ENCODE measurements at regions not wholly inside any gene's neighbourhood (a gene's known extent, or its start where the extent isn't known, plus 50 kb on each side); places are given as distances from the start of the nearest gene placed in this dataset.

- Histone ChIP-seq H3K4me3 (ENCODE audit: low read depth, low read length) (no peak overlapping the region), H3K36me3 (ENCODE audit: control insufficient read depth, insufficient read depth, low read length) (no peaks in the 10 kb centered on the region), H3K27me3 (ENCODE audit: control insufficient read depth, insufficient read depth, low read length) (peaks cover 2% of the 10 kb centered on the region)
- CTCF ChIA-PET: interaction anchor here (0.8 to 1.6 kb wide), 3 partner anchors 11 to 368 kb away, joined by 3 to 4 read pairs (median 3); no protein-coding TSS in a partner anchor
- TF ChIP-seq CTCF (IDR thresholded peaks at IDR 0.05; ENCODE audit: insufficient read depth, low read depth, low read length): no peak
- no peak for DNase-seq (ENCODE audit: low read depth)
- POLR2A ChIA-PET: no interaction called here
Measured at GRCh38 chr2:62432407-62432806, 73.6 kb downstream of the TMEM17 start.

GRCh38 chr2:62431512-62431911 lies 74.5 kb downstream of the TMEM17 start:
- DNase-seq (ENCODE audit: low read depth): no peak
- H3K27me3 ChIP-seq (ENCODE audit: control insufficient read depth, insufficient read depth, low read length): peaks cover 2% of the 10 kb centered on the region
- H3K36me3 ChIP-seq (ENCODE audit: control insufficient read depth, insufficient read depth, low read length): no peaks in the 10 kb centered on the region
- no peak overlapping the region for H3K4me3 ChIP-seq (ENCODE audit: low read depth, low read length)
- TF ChIP-seq CTCF (IDR thresholded peaks at IDR 0.05; ENCODE audit: insufficient read depth, low read depth, low read length): no peak
- POLR2A ChIA-PET: no interaction called here
- CTCF ChIA-PET: no interaction called here

- Histone ChIP-seq H3K4me3 (ENCODE audit: low read depth, low read length) (no peak overlapping the region), H3K36me3 (ENCODE audit: control insufficient read depth, insufficient read depth, low read length) (no peaks in the 10 kb centered on the region), H3K27me3 (ENCODE audit: control insufficient read depth, insufficient read depth, low read length) (peaks cover 2% of the 10 kb centered on the region; the same call in 1 of the 2 replicates)
- no peak for TF ChIP-seq CTCF (IDR thresholded peaks at IDR 0.05; ENCODE audit: insufficient read depth, low read depth, low read length)
- ChIA-PET CTCF (interaction anchor here (0.7 kb wide), 1 partner anchor 99 kb away, joined by 3 read pairs; no protein-coding TSS in a partner anchor), POLR2A (no interaction called here)
- no peak for DNase-seq (ENCODE audit: low read depth)
Measured at GRCh38 chr2:62430146-62430545, 75.8 kb downstream of the TMEM17 start.

- TF ChIP-seq CTCF (IDR thresholded peaks at IDR 0.05; ENCODE audit: insufficient read depth, low read depth, low read length): no peak
- POLR2A ChIA-PET: no interaction called here
- Histone ChIP-seq H3K27me3 (ENCODE audit: control insufficient read depth, insufficient read depth, low read length) (peaks cover 3% of the 10 kb centered on the region; the same call in 1 of the 2 replicates), H3K4me3 (ENCODE audit: low read depth, low read length) (no peak overlapping the region), H3K36me3 (ENCODE audit: control insufficient read depth, insufficient read depth, low read length) (no peaks in the 10 kb centered on the region)
- no peak for DNase-seq (ENCODE audit: low read depth)
- CTCF ChIA-PET: no interaction called here
Measured at GRCh38 chr2:62427146-62427545, 78.8 kb downstream of the TMEM17 start.

GRCh38 chr2:62426154-62426912 lies 79.7 kb downstream of the TMEM17 start:
- H3K36me3 ChIP-seq (ENCODE audit: control insufficient read depth, insufficient read depth, low read length): no peaks in the 10 kb centered on the region
- POLR2A ChIA-PET: no interaction called here
- CTCF ChIA-PET: no interaction called here
- H3K4me3 ChIP-seq (ENCODE audit: low read depth, low read length): no peak overlapping the region
- DNase-seq (ENCODE audit: low read depth): no peak
- 0 out of 2 replicates have a peak, but pooled peaks cover 1% of the 10 kb centered on the region for H3K27me3 ChIP-seq (ENCODE audit: control insufficient read depth, insufficient read depth, low read length)
- TF ChIP-seq CTCF (IDR thresholded peaks at IDR 0.05; ENCODE audit: insufficient read depth, low read depth, low read length): no peak

All from BJ (cell line).